Stimulated activated CD4-positive, alpha-beta T cell treated with anti-CD3 and anti-CD28 coated beads, Interleukin-4, amount 100 ng/mL, for 24 hours (primary cell): ENCODE measurements at regions not wholly inside any gene's neighbourhood (a gene's known extent, or its start where the extent isn't known, plus 50 kb on each side); places are given as distances from the start of the nearest gene placed in this dataset.

ENCODE experiments used
- DNase-seq: peaks from one replicate; pipeline ENCODE4 v3.0.0-alpha.2; 2020

DNA sequence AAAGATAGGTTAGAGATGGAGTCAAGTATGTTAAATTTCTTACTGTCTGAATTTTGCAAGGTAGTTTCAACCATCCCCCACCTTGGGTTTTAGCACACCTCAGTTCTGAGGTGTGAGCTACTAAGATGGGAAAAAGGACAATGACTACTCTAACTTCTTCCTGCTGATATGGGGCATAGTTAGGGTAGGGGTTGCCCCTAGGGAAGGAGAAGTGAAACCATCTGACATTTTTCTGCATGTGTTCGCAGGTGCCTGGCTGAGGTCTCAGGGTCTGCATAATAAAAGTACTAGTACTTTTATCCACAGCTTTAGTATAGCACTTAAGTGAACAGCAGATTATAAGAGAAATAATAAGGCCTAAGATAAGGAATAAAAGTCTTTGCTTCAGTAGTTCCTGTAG is 129.5 kb upstream of the CYSLTR1 start:
- DNase-seq: no peak

DNA sequence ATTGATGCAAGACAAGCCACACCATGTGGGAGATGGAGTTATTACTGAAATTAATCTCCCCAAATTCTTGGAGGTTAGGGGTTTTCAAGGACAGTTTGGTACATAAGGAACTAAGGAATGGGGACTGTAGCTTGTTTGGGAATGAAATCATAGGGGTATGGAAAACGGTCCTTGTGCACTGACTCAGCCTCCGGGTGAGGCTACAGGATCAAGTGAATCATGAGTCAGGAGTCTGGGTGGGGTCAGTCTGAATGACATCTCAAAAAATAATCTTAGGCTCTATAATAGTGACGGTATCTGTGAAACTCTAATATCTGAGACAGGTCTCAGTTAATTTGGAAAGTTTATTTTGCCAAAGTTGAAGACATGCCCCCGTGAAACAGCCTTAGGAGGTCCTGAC is 128.5 kb upstream of the CYSLTR1 start:
- no peak for DNase-seq

DNA sequence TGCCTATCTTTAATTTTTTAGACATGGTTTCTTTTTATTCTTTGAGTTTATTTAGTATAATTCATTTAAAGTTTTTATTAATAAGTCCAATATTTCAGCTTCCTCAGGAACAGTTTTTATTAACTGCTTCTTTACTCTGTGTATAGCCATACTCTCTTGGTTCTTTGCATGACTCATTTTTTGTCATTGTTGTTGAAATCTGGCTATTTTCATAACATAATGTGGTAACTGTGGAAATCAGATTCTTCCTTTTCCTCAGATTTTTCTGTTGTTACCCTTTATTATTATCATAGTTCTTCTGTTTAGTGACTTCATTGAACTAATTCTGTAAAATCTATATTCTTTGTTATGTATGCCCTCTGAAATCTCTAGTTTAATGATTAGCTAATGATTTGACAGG is 124.9 kb upstream of the CYSLTR1 start:
- DNase-seq: no peak

DNA sequence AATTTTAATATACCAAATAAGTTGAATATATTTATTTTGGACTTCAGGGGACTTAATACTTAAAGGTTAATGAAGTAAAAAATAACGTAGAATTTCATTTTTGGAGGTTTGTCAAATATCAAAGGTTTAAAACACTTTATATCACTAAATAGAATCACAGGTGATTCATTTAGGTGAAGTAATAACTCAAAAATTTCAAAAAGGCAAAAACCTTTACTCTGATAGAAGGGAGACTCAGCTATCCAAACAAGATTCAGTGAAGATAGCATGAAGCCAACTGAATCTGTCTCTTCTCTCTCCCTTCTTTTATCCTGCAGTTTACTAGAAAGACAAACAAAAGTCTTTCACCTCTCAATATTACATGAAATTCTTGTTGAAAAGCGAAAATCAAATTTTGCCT is 110.2 kb upstream of the CYSLTR1 start:
- no peak for DNase-seq

DNA sequence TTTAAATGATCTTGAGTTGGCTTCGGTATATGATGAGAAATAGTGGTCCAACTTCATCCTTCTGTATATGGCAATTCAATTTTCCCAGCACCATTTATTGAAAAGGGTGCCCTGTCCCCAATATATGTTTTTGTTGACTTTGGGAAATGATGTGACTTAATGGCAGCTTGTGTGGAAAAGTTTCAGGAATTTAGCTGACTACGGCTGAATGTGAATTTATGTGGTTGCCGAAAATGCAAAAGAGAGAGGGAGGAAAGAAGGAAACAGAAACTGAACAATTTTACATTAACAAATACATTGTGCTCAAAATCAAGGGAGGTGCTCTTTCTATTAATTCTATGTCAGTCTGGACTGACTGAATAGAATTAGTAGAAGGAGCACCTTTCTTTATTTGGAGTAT is 101.8 kb upstream of the CYSLTR1 start:
- no peak for DNase-seq

DNA sequence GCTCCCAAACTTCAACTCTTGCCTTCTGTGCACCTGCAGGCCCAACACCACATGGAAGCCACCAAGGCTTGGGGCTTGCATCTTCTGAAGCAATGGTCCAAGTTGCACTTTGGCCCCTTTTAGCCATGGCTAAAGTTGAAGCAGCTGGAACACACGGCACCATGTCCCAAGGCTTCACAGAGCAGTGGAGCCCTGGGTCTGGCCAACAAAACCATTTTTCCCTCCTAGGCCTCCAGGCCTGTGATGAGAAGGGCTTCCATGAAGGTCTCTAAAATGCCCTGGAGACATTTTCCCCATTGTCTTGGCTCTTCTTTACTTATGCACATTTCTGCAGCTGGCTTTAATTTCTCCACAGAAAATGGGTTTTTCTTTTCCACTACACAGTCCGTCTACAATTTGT is 61.3 kb upstream of the CYSLTR1 start:
- no peak for DNase-seq

DNA sequence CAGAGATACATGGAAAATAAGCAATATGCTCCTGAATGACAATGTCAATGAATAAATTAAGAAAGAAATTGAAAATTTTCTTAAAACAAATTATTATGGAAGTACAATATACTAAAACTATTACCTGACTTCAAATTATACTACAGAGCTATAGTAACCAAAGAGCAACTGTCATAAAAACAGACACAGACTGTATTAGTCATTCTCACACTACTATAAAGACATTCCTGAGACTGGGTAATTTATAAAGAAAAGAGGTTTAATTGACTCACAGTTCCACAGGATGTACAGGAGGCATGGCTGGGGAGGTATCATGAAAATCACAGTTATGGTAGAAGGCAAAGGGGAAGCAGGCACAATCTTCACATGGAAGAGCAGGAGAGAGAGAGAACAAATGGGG is 60.0 kb upstream of the CYSLTR1 start:
- no peak for DNase-seq

DNA sequence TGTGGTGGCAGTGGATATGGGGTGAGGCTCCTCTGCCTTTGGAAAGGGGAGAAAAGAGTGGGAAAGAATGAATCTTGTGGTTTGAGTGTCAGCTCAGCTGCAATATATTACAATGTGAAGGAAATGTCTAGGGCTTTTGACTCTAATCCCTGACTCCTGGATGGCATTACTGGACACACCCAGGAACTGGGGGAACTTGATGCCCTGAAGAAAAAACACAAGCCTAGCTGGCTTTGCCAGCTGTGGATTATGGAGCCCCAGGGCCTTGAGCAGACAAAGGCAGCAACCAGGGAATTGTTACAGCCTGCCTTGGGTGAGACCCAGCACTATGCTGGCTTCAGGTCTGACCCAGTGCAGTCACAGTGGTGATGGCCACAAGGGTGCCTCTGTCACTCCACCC is 57.1 kb upstream of the CYSLTR1 start:
- no peak for DNase-seq

DNA sequence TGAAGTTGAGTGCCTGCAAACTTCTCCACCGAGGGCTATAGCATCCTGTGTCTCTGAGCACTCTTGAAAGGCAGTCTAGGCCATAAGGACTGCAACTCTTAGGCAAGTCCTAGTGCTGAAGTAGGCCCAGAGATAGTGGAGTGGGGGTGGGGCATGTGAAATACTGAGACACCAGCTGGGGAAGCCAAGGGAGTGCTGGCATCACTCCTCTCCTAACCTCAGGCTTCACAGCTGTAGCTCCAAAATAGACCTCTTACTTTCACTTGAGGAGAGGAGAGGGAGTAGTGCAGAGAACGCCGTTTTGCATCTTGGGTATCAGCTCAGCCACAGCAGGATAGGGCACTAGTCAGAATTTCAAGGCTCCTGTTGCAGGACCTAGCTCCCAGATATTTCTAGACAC is 56.2 kb upstream of the CYSLTR1 start:
- no peak for DNase-seq

DNA sequence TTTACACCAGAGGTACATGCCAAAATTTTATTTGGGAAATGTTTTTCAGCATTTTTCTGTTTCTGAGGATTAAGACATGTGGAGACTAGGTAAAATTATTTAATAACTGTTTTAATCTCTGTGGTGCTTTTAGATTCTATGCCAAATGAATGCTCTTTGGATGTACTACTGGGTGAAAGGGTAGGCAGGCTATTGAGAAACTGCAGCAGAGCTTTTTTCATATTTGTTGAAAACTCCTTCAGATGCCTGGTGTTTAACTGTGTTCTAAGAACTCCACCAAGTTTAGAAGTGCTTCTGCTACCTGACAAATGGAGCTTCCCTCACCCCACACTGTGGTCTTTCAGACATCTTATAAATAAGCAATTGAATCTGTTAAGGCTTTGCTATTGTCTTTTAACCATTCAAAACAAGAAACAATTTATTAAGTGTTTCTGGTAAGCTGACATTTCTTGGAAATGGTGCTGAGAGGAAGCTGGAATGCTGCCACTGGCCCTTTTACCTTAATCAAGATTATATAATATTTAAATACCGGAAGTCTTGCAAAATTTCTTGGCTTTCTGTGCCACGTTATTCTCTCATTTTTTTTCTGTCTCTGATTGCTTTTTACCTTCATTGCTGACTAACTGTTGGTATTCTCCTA is 51.2 kb upstream of the CYSLTR1 start:
- no peak for DNase-seq
